Inferior parietal cortex (tissue), 1 donor: ENCODE measurements at regions not wholly inside any gene's neighbourhood (a gene's known extent, or its start where the extent isn't known, plus 50 kb on each side); places are given as distances from the start of the nearest gene placed in this dataset.
A peak's percentile ranks its signal among the peaks of the same experiment; 100 is the strongest.

ENCODE experiments used
- DNase-seq: peaks from one replicate; pipeline ENCODE4 v3.0.0-alpha.2; 2016; ENCODE audit errors: extremely low spot score

GRCh38 chr2:239475161-239476028 lies 74.6 kb upstream of the HDAC4 start:
- DNase-seq = no peak

- DNase-seq = no peak
Observed at GRCh38 chr2:239473211-239473805, 72.5 kb upstream of the HDAC4 start.

DNA sequence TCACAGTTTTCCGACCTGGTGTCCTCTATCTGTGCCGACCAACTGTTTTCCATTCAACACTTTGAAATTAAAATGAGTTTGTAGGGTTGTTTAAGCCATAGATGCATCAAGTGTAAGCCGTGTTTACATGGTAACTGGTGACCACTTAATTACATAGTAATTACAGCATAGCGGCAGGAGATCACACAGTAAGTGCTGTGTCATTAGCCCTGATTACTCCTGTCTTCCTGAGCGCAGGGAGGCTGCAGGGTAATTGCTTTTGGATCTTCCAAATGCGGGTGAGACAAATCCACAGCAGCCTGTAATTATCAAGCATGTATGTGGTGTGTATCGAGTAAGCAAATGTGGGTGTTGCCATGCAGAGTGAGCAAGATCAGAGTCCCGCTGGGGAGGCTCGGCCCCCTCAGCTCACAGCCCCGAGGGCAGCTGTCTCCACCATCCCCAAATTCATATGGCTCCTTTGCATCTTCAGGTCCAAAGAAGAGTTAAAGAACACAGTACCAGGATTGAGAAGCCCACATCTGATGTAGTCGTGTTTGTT lies 71.5 kb upstream of the HDAC4 start:
- DNase-seq = no peak

DNA sequence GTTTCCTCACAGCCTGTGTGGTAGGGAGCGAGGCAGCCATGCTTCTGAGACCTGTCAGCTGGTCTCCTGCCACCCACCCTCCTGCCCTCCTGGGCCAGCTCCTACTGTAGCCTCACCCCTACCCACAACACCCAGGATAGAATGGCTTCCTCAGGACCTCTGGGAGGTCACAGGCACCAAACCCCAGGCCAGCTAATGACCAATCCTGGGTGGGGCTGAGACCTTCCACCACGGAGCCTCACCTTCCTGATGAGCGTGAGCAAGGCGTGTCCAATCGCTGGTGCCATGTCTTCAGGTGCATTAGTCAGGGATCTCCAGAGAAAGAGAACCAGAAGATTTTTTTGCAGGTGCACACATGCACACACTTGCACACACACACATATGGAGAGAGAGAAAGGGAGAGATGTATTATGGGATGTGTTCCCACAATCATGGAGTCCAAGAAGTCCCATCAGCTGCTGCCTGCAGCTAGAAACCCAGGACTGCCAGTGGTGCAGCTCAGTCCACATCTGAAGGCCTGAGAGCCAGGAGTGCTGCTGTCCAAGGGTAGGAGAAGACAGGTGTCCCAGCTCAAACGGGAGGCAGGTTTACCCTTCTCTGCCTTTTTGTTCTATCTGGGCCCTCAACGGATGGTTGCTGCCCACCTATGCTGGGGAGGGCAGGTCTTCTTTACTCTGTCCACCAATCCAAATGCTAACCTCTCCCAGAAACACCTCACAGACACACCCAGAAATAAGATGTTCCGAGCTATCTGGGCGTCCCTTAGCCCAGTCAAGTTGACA lies 70.4 kb upstream of the HDAC4 start:
- DNase-seq = no peak

- DNase-seq = no peak
Observed at GRCh38 chr2:239470151-239470900, 69.5 kb upstream of the HDAC4 start.

DNA sequence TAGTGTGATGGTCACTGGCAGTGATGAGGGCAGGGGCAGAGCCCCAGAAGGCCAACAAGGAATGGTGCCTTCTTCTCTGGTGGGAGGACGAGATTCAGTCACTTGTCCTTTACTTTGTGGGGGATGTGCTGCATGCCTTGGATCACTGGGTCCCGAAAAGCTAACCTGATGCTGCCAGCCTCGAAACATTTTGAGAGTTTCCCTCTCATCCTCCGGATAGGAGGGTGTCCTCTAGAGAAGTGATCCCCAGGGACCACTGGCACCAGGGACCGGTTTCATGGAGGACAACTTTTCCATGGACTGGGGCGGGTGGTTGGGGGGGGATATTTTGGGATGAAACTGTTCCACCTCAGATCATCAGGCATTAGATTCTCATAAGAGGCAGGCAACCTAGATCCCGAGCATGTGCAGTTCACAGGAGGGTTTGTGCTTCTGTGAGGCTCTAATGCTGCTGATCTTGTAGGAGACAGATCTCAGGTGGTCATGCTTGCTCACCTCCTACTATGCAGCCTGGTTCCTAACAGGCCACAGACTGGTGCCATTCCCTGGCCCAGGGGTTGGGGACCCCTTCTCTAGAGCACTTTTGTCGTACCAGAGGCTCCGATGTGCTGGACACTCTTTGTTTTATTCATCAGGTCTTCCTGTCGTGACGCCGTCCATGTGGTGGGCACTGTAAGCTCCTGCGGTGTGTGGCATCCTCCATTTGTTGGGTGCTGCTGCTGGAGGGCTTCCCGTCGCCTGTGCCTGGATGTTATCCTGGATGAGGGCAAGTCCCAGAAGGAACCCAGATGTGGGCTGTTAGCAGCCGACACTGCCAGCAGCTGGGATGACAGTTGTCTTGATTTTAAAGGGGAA lies 68.5 kb upstream of the HDAC4 start:
- DNase-seq = no peak

DNA sequence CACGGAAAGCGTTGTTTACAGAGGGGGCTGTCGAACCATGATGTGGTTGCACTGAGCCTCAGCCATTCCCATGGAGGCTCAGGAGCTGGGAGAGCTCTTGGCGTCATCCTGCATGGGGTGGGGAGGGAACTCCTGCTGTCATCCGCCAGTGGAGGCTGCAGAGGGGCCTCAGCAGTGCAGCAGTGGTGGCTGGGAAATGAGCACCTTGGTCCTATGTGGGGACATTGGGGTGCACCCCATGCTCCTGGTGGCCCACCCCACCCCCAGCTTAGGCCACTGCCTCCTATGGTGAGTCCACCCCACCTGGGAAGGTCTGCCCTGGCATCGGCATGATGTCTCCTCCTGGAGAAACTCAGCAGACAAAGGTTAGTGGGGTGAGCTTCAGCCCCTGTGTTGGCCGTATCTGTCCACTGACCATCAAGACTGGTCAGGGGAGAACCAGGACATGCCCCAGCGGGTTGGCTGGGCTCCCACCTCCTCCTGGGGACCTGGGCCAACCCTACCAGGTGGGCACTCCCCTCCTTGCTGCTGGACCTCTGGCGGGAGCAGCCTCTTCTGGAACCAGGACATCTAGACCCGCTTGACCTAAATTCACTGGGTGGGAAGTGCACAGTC lies 67.8 kb upstream of the HDAC4 start:
- DNase-seq = no peak

- DNase-seq = no peak
Observed at GRCh38 chr2:239467956-239468490, 67.2 kb upstream of the HDAC4 start.

DNA sequence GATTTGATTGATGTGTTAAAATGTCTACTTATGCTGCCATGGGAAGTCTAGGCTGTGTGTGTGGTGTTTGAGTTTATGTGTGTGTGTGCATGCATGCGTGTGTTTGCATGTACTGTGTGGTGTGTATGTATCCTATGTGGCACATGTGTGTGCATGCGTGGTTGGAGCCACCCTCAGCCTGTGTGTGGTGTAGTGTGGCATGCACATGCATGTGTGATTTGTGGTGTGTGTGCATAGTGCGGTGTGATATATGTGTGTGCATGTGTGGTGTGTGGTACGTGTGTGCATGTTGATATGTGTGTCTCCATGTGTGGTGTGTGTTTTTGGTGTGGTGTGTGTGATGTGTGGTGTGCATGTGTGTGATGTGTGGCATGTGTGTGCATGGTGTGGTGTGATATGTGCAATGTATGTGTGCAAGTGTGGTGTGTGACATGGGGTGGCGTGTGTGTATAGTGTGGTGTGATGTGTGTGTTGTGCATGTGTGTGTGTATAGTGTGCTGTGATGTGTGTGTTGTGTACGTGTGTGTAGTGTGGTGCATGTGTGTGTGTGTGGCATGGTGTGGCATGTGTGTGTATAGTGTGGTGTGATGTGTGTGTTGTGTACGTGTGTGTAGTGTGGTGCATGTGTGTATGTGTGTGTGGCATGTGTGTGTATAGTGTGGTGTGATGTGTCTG lies 66.6 kb upstream of the HDAC4 start:
- no peak for DNase-seq

DNA sequence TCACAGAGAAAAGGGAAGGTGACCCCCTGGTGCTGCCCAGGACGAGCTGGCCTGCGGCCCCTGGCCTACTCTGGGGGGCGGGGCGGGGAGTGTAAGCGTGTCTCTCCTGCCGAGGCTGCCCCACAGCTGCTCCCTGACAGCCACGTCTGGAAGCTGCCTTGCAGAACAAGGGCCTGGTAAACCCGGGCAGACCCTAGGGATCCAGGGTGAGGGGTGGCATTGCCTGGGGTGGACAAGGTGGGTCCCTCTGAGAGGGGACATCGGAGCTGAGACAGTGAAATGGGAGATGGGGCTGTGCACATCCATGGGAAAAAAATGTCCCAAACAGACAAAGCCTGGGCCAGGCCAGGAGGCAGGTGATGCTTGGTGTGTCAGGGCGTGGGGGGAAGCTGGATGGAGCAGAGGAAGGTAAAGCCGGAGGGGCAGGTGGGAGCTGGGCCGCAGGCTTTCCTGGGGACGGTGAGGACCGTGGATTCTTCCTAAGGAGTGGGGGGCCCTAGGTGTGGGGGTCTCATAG lies 66.0 kb upstream of the HDAC4 start:
- DNase-seq = no peak

DNA sequence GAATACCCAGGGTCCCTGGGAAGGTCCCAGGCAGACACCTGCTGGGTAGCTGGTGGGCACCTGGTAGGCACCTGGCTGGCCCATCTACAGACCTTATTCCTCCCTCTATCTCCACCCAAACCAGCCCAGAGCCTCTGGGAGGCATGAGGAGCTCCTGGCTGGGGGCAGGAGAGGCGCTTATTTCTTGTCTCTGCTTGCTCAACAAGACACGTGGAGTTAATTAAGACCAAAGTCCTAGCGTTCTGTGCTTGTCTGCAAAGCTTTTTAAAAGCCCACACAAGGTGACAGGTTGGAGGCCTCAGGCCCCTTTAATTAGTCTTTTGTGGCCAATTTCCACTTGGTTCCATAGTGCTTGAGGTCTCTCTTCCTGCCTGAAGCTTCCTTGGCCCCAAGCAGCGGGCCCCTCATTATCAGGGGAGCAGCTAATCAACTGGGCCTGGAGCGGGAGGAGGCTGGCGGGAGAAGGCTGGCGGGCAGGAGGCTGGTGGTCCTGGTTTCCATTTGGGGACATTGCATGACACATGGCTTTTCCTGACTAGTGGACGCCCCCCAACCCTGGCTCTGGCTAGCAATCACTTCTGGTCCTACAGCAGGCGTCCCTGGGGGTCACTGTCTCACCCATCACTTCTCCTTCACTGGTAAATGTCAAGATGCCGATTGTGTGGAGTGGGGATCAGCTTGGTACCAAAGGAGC lies 65.4 kb upstream of the HDAC4 start:
- DNase-seq = no peak

DNA sequence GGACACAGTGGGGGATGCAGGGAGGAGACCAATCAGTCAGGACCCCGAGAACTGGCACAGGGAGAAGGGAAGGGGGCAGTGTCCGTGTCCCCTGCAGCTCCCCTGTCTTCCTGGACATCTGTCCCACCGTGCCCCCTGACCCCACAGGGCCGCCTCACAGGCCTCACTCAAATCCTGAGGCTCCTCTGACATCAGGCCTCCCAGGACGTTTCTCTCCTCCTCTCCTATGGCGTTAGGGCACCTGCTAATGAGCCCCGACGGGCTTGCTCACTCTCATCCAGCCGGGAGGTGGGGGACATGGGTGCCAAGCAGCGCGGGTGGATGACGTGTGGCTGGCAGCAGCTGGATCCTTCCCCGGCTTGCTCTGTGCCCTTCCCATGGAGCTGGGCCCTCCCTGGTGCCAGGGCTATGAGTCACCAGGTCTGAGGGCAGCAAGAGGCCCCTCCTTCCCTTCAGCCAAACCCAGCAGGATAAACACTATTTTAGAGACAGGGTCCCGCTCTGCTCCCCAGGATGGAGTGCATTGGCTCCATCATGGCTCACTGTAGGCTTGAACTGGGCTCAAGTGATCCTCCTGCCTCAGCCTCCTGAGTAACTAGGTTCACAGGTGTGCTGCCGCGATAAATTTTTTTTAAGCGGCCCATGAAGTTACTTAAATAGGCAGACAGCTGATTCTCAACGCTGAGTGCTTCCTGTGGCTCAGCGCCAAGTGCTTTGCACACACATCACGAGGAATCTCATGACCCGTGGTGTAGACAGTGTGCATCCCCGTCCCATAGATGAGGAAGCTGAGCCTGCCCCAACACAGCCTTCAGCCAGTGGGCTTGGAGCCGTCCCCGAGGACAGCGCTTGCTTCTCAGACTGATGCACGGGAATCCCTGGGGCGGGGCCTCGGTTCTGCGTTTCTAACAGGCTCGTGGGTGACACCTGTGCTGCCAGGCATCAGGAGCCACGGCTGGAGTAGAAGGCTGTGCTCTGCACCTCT lies 64.5 kb upstream of the HDAC4 start:
- DNase-seq = peak; percentile 67

- DNase-seq = no peak
Observed at GRCh38 chr2:239464166-239465016, 63.6 kb upstream of the HDAC4 start.

- DNase-seq = no peak
Observed at GRCh38 chr2:239463541-239464165, 62.8 kb upstream of the HDAC4 start.

GRCh38 chr2:239462671-239463506 lies 62.1 kb upstream of the HDAC4 start:
- DNase-seq = no peak
